Karpas-422 (cell line): ENCODE measurements at regions not wholly inside any gene's neighbourhood (a gene's known extent, or its start where the extent isn't known, plus 50 kb on each side); places are given as distances from the start of the nearest gene placed in this dataset.
"Not testable (repeated sequence)": the region's sequence is repeated elsewhere in the genome, so short reads cannot be mapped to it uniquely, and the experiment has no call there.

Experiments used
- DNase-seq: peaks from one replicate; pipeline ENCODE4 v3.0.0-alpha.2; 2015
- H2AFZ ChIP-seq: fragments of 200-600 bp; sonication (generic); 2 replicates; pipeline ENCODE4 v1.6.1; 2014; ENCODE audit warnings: antibody characterized with exemption, low read length, mixed read lengths
- H3K27ac ChIP-seq: fragments of 200-600 bp; sonication (generic); 2 replicates; pipeline ENCODE4 v1.5.1; 2014; ENCODE audit warnings: mild to moderate bottlenecking, low read length, moderate library complexity
- H3K27me3 ChIP-seq: fragments of 200-600 bp; sonication (generic); 2 replicates; pipeline ENCODE4 v1.6.1; 2014; ENCODE audit warnings: low read length, mixed read lengths
- H3K36me3 ChIP-seq: fragments of 200-600 bp; sonication (generic); 2 replicates; pipeline ENCODE4 v1.6.1; 2014; ENCODE audit warnings: low read length, mixed read lengths; ENCODE audit not compliant: insufficient read depth
- H3K4me1 ChIP-seq: fragments of 200-600 bp; sonication (generic); 2 replicates; pipeline ENCODE4 v1.6.1; 2014; ENCODE audit warnings: mild to moderate bottlenecking, low read length, mixed read lengths
- H3K4me2 ChIP-seq: fragments of 200-600 bp; sonication (generic); 2 replicates; pipeline ENCODE4 v1.6.1; 2014; ENCODE audit warnings: low read length, low read depth, mild to moderate bottlenecking; ENCODE audit not compliant: poor library complexity, severe bottlenecking
- H3K4me3 ChIP-seq: fragments of 200-600 bp; sonication (generic); 2 replicates; pipeline ENCODE4 v1.5.1; 2014; ENCODE audit warnings: mild to moderate bottlenecking, antibody characterized with exemption, low read length, mixed read lengths
- H3K79me2 ChIP-seq: fragments of 200-600 bp; sonication (generic); 2 replicates; pipeline ENCODE4 v1.6.1; 2014; ENCODE audit warnings: mild to moderate bottlenecking, low read length, mixed read lengths
- H3K9ac ChIP-seq: fragments of 200-600 bp; sonication (generic); 2 replicates; pipeline ENCODE4 v1.6.0; 2014; ENCODE audit warnings: low read length
- H3K9me2 ChIP-seq: fragments of 200-600 bp; sonication (generic), shearing (Covaris generic); replicated peaks from 2 replicates; pipeline ENCODE4 v1.6.0; 2014; ENCODE audit warnings: mild to moderate bottlenecking, low read length, moderate library complexity; ENCODE audit not compliant: insufficient read depth
- H3K9me3 ChIP-seq: fragments of 300-700, 200-600 bp; sonication (generic); 2 replicates; pipeline ENCODE4 v1.6.1; 2014; ENCODE audit warnings: low read length, mixed read lengths
- H4K20me1 ChIP-seq: fragments of 200-600 bp; sonication (generic); 2 replicates; pipeline ENCODE4 v1.6.1; 2014; ENCODE audit warnings: mild to moderate bottlenecking, antibody characterized with exemption, low read length, low read depth; ENCODE audit not compliant: insufficient read depth

DNA sequence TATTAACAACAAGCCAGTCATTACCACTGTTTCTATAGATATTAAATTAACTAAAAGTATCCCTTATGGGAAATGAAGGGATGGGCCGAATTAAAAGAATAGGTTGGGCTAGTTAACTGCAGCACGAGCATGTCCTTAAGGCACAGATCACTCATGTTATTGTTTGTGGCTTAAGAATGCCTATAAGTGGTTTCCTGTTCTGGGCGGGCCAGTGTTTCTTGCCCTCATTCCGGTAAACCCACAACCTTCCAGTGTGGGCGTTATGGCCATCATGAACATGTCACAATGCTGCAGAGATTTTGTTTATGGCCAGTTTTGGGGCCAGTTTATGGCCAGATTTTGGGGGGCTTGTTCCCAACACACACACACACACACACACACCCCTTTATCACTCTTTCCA lies 705.4 kb upstream of the NCAM2 start:
- not testable (repeated sequence) for H3K27me3 ChIP-seq, H4K20me1 ChIP-seq, DNase-seq, H3K9ac ChIP-seq, H3K4me1 ChIP-seq, H3K79me2 ChIP-seq, H3K27ac ChIP-seq, H3K36me3 ChIP-seq, H3K4me3 ChIP-seq, H3K4me2 ChIP-seq, H3K9me2 ChIP-seq, H2AFZ ChIP-seq
- H3K9me3 ChIP-seq = peaks cover 19% of the 10 kb centered on the region

DNA sequence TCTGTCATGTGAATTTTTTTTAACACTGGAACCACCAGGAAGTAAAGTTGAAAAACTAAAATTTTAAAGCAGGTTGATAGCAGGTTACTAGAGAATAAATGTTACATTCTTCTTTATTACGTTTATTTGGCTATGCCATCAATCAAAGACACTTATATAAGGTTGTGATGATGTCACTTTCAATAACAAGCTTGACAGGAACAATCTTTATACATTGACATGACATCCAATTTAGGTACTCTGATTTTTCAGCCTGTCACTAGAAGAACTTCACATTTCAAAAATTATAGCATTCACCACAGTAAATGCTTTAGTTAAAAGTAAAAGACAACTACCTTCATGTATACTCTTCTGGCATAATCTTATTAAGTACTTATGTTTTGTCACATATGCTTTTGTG lies 696.8 kb upstream of the NCAM2 start:
- Histone ChIP-seq H3K27ac (no peak overlapping the region), H3K79me2 (no peaks in the 10 kb centered on the region), H3K4me1 (no peaks in the 10 kb centered on the region), H4K20me1 (no peaks in the 10 kb centered on the region), H3K4me2 (no peak overlapping the region), H3K9me3 (peaks cover 30% of the 10 kb centered on the region), H3K9ac (no peak overlapping the region), H3K27me3 (no peaks in the 10 kb centered on the region), H2AFZ (no peak overlapping the region), H3K36me3 (no peaks in the 10 kb centered on the region), H3K9me2 (no peaks in the 10 kb centered on the region), H3K4me3 (no peak overlapping the region)
- DNase-seq = no peak

DNA sequence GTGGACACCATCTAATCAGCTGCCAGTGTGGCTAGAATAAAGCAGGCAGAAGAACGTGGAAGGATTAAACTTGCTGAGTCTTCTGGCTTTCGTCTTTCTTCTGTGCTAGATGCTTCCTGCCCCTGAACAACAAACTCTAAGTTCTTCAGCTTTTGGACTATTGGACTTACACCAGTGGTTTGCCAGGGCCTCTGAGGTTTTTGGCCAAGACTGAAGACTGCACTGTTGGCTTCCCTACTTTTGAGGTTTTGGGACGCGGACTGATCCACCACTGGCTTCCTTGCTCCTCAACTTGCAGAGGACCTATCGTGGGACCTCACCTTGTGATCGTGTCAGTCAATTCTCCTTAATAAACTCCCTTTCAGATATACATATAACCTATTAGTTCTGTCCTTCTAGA lies 696.1 kb upstream of the NCAM2 start:
- Histone ChIP-seq H3K79me2 (no peaks in the 10 kb centered on the region), H3K9ac (no peak overlapping the region), H3K27ac (no peak overlapping the region), H4K20me1 (no peaks in the 10 kb centered on the region), H3K4me3 (no peak overlapping the region), H3K9me2 (no peaks in the 10 kb centered on the region), H3K9me3 (peaks cover 26% of the 10 kb centered on the region), H2AFZ (no peak overlapping the region), H3K4me1 (no peaks in the 10 kb centered on the region), H3K36me3 (no peaks in the 10 kb centered on the region), H3K27me3 (no peaks in the 10 kb centered on the region), H3K4me2 (no peak overlapping the region)
- no peak for DNase-seq

DNA sequence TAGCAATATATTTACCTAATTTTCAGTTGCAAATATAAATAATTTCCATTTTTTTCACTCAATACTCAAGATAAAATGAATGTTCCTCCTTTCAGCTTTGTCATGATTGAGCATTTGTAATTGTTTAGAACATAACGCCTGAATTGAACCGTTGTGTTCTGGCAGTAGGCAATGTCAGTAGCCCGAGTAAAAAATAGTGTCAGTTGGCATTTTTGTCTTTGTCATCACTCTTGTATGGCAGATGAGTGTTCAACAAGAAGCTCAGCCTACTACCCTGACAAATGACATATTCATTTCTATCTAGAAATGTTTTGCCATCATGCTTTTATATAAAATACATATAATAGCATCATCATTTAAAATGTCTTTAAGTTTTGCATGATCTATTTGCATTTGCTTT lies 691.4 kb upstream of the NCAM2 start:
- no peak overlapping the region for H3K4me3 ChIP-seq
- no peaks in the 10 kb centered on the region for H3K79me2 ChIP-seq
- no peaks in the 10 kb centered on the region for H3K27me3 ChIP-seq
- H4K20me1 ChIP-seq = no peaks in the 10 kb centered on the region
- H3K36me3 ChIP-seq = no peaks in the 10 kb centered on the region
- no peaks in the 10 kb centered on the region for H3K4me1 ChIP-seq
- no peak overlapping the region for H3K27ac ChIP-seq
- H2AFZ ChIP-seq = no peak overlapping the region
- DNase-seq = no peak
- H3K9me3 ChIP-seq = peaks cover 44% of the 10 kb centered on the region
- no peak overlapping the region for H3K9ac ChIP-seq
- no peak overlapping the region for H3K4me2 ChIP-seq
- H3K9me2 ChIP-seq = no peaks in the 10 kb centered on the region

DNA sequence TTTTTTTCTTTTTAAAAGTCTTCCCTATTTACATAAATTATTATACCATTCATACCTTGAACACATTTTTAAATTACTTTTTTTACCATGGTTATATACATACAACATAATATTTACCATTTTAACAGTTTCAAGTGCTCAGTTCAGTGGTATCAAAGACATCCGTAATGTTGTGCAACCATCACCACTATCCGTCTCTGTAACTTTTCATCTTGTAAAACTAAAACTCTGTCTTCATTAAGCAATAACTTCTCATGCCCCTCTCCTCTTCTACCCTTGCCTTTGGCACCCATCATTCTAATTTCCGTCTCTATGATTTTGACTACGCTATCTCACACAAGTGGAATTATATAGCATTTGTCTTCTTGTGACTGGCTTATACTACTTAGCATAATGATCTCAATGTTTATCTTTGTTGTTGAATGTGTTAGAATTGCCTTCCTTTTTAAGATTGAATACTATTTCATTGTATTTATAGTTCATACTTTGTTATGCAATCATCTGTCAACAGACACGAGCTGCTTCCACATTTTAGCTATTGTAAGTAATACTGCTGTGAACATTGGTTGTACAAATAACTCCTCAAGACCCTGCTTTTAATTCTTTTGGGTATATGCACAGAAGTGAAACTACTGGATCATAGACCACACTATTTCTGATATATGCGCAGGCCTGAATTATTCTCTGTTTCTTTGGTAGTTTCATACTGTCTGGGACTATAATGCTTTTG lies 689.5 kb upstream of the NCAM2 start:
- H3K9me3 ChIP-seq = peaks cover 42% of the 10 kb centered on the region
- DNase-seq = no peak
- no peaks in the 10 kb centered on the region for H3K27me3 ChIP-seq
- H3K9me2 ChIP-seq = no peaks in the 10 kb centered on the region
- H3K36me3 ChIP-seq = no peaks in the 10 kb centered on the region
- no peak overlapping the region for H3K4me2 ChIP-seq
- no peak overlapping the region for H3K4me3 ChIP-seq
- H3K27ac ChIP-seq = no peak overlapping the region
- H3K79me2 ChIP-seq = no peaks in the 10 kb centered on the region
- no peaks in the 10 kb centered on the region for H4K20me1 ChIP-seq
- H3K4me1 ChIP-seq = no peaks in the 10 kb centered on the region
- no peak overlapping the region for H2AFZ ChIP-seq
- no peak overlapping the region for H3K9ac ChIP-seq

DNA sequence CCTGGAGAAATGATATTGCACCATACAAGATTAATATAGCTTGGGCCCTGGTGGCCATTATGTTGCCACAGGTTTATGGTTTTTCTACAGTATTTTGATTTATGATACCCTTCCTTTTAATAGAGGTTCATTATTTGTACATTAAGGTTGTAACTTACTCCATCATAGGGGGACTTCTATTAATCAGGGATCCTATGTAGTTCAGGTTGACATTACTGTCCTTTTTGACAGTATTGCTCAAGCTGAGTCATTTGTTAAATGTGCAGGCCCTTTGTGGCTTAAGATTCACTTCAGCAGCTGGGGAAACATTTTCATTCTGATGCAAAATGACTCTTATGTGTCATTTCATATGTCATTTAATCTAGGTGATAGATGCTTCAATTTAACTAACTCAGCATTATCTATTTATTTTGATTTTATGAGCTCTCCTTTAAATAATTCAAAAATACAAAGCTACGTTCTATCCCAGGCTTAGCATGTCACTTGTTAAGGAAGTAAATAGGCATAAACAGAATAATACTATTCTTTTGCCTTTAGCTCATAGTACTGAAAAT lies 686.9 kb upstream of the NCAM2 start:
- no peaks in the 10 kb centered on the region for H3K27me3 ChIP-seq
- H3K27ac ChIP-seq = no peak overlapping the region
- H3K4me2 ChIP-seq = no peak overlapping the region
- H4K20me1 ChIP-seq = no peaks in the 10 kb centered on the region
- DNase-seq = no peak
- no peaks in the 10 kb centered on the region for H3K79me2 ChIP-seq
- no peaks in the 10 kb centered on the region for H3K4me1 ChIP-seq
- H3K9me3 ChIP-seq = peaks cover 37% of the 10 kb centered on the region
- no peaks in the 10 kb centered on the region for H3K36me3 ChIP-seq
- no peak overlapping the region for H3K9ac ChIP-seq
- no peak overlapping the region for H2AFZ ChIP-seq
- no peak overlapping the region for H3K4me3 ChIP-seq
- no peaks in the 10 kb centered on the region for H3K9me2 ChIP-seq

DNA sequence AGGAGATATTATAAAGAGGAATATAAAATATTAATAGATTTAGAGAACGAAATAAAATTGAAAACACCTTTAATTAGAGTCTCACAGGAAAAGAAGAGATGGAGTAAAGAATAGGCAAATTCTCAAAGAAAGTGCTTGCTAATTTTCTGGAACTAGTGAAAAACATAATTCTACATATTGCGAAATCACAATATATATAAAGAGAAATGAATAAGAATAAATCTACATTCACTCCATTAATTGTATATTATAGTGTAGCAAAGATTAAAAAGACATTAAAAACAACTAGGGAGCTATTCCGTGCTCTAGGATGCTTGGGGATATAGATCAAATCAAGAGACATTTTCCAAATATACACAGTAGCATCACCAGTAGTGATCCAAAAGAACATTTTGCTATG lies 685.2 kb upstream of the NCAM2 start:
- Histone ChIP-seq H3K9ac (no peak overlapping the region), H3K27me3 (no peaks in the 10 kb centered on the region), H3K9me2 (no peaks in the 10 kb centered on the region), H3K36me3 (no peaks in the 10 kb centered on the region), H3K4me3 (no peak overlapping the region), H3K79me2 (no peaks in the 10 kb centered on the region), H3K4me1 (no peaks in the 10 kb centered on the region), H4K20me1 (no peaks in the 10 kb centered on the region), H3K27ac (no peak overlapping the region), H3K9me3 (peaks cover 41% of the 10 kb centered on the region), H2AFZ (no peak overlapping the region), H3K4me2 (no peak overlapping the region)
- no peak for DNase-seq

DNA sequence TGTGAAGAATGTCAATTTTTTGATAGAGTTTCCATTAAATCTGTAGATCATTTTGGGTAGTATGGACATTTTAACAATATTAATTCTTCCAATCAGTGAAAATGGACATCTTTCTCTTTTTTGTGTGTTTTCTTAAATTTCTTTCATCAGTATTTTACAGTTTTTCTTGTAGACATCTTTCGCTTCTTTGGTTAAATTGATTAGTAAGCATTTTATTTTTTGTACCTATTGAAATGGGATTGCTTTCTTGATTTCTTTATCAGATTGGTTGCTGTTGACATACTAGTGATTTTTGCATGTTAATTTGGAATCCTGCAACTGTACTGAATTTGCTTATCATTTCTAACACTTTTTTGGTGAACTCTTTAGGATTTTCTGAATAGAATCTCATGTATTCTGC lies 683.2 kb upstream of the NCAM2 start:
- no peak for DNase-seq
- no peaks in the 10 kb centered on the region for H3K36me3 ChIP-seq
- H4K20me1 ChIP-seq = no peaks in the 10 kb centered on the region
- H3K9me2 ChIP-seq = no peaks in the 10 kb centered on the region
- H3K4me2 ChIP-seq = no peak overlapping the region
- peaks cover 27% of the 10 kb centered on the region for H3K9me3 ChIP-seq
- no peaks in the 10 kb centered on the region for H3K79me2 ChIP-seq
- no peak overlapping the region for H3K4me3 ChIP-seq
- H3K9ac ChIP-seq = no peak overlapping the region
- no peak overlapping the region for H2AFZ ChIP-seq
- H3K27me3 ChIP-seq = no peaks in the 10 kb centered on the region
- no peak overlapping the region for H3K27ac ChIP-seq
- H3K4me1 ChIP-seq = no peaks in the 10 kb centered on the region
